Astrocyte of the spinal cord (primary cell): ENCODE measurements at regions not wholly inside any gene's neighbourhood (a gene's known extent, or its start where the extent isn't known, plus 50 kb on each side); places are given as distances from the start of the nearest gene placed in this dataset.

Source experiments
- DNase-seq: peaks from one replicate; pipeline ENCODE4 v3.0.0; 2011; ENCODE audit warnings: low read depth, low spot score
- H3K4me3 ChIP-seq: 2 replicates; pipeline ENCODE4 v1.5.1; 2011; ENCODE audit warnings: low read depth, mild to moderate bottlenecking, low read length, moderate library complexity
- in situ Hi-C: cut with HindIII; loops from 2 replicates; pipeline ENCODE4 v1.10.0; 2017; ENCODE audit warnings: low sequenced_read_pairs
- TF ChIP-seq, protein P1 (sequence below): IDR thresholded peaks from 2 replicates; pipeline ENCODE4 v1.5.1; 2012; ENCODE audit warnings: low read depth, mild to moderate bottlenecking, low read length, inconsistent platforms

DNA sequence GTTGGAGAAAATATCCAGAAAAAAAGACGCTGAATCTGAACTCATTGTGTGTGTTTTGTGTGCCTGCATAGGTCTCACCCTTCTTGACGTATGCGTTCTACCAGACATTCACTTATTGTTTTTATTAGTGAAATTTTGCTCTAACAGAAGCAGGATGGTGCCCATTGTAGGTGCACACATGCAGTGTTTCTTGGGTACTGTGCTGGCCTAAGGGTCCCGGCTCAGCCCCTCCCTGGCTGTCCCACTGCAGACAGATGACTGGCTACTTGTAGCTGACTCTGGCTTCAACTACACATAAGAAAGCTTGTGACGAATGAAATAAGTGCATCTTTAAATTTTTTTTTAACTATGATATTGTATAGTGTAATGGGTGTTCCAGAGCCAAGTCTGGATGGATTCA is 227.0 kb downstream of the CBLN1 start:
- H3K4me3 ChIP-seq = no peak overlapping the region
- TF ChIP-seq, protein P1, sequence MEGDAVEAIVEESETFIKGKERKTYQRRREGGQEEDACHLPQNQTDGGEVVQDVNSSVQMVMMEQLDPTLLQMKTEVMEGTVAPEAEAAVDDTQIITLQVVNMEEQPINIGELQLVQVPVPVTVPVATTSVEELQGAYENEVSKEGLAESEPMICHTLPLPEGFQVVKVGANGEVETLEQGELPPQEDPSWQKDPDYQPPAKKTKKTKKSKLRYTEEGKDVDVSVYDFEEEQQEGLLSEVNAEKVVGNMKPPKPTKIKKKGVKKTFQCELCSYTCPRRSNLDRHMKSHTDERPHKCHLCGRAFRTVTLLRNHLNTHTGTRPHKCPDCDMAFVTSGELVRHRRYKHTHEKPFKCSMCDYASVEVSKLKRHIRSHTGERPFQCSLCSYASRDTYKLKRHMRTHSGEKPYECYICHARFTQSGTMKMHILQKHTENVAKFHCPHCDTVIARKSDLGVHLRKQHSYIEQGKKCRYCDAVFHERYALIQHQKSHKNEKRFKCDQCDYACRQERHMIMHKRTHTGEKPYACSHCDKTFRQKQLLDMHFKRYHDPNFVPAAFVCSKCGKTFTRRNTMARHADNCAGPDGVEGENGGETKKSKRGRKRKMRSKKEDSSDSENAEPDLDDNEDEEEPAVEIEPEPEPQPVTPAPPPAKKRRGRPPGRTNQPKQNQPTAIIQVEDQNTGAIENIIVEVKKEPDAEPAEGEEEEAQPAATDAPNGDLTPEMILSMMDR = no peak
- in situ Hi-C loops = no loop called here
- DNase-seq = no peak

GRCh38 chr16:49052846-49053245 is 228.8 kb downstream of the CBLN1 start:
- no peak overlapping the region for H3K4me3 ChIP-seq
- in situ Hi-C loops = no loop called here
- no peak for DNase-seq
- TF ChIP-seq, protein P1 = no peak

DNA sequence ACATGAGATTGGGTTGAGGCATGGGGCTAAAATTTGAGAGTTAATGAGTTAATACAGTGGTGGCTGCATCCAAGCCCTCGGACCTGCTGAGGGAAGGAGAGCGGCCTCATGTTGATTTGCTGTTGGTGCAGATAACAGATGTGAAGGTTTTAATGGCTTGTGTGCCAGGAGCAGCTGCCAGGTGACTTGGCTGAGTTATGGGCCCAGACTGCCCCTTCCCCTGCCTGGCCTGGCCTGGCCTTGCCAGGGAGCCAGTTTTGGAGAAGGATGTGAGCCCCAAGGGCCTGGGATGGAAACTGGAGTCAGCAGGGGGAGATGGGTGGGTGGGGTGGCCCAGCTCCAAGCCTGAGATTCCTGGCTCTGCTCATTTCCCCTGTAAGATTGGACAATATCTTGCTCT is 230.1 kb downstream of the CBLN1 start:
- TF ChIP-seq, protein P1 = no peak
- no peak overlapping the region for H3K4me3 ChIP-seq
- in situ Hi-C loops = no loop called here
- no peak for DNase-seq

GRCh38 chr16:49050607-49051006 is 231.0 kb downstream of the CBLN1 start:
- in situ Hi-C loops = no loop called here
- DNase-seq = no peak

GRCh38 chr16:49049644-49050043 is 232.0 kb downstream of the CBLN1 start:
- TF ChIP-seq, protein P1 = no peak

More at GRCh38 chr16:49050607-49051006, 231.0 kb downstream of the CBLN1 start:
- no peak overlapping the region for H3K4me3 ChIP-seq
- TF ChIP-seq, protein P1 = no peak

GRCh38 chr16:49049191-49049590 is 232.4 kb downstream of the CBLN1 start:
- TF ChIP-seq, protein P1 = peak; percentile 2
- in situ Hi-C loops = no loop called here
- DNase-seq = no peak
- no peak overlapping the region for H3K4me3 ChIP-seq

More at GRCh38 chr16:49049644-49050043, 232.0 kb downstream of the CBLN1 start:
- no peak overlapping the region for H3K4me3 ChIP-seq
- DNase-seq = no peak
- in situ Hi-C loops = no loop called here

DNA sequence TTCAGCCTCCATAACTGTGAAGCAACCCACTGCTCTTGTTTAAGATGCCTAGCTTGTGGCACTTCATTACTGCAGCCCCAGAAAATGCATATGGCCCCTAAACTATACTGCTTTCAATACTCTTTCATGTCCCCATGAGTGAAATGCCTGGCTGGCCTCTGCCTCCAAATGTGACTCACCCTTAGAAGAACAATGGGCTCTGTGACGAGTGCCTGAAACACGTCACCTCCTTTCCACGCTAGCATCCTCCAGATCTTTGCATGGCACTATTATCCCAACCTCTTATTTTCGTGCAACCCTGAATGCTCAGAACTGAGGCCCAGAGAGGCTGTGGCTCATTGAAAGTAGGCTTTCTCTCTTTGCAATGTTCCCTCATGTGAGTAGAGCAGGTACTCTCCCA is 233.1 kb downstream of the CBLN1 start:
- DNase-seq = peak; percentile 47
- in situ Hi-C loops = no loop called here

More for the DNA sequence above, 233.1 kb downstream of the CBLN1 start:
- TF ChIP-seq, protein P1 = no peak
- no peak overlapping the region for H3K4me3 ChIP-seq
